ENCODE measurements at regions not wholly inside any gene's neighbourhood (a gene's known extent, or its start where the extent isn't known, plus 50 kb on each side); places are given as distances from the start of the nearest gene placed in this dataset.
"Not testable (repeated sequence)": the region's sequence is repeated elsewhere in the genome, so short reads cannot be mapped to it uniquely, and the experiment has no call there.

DNA sequence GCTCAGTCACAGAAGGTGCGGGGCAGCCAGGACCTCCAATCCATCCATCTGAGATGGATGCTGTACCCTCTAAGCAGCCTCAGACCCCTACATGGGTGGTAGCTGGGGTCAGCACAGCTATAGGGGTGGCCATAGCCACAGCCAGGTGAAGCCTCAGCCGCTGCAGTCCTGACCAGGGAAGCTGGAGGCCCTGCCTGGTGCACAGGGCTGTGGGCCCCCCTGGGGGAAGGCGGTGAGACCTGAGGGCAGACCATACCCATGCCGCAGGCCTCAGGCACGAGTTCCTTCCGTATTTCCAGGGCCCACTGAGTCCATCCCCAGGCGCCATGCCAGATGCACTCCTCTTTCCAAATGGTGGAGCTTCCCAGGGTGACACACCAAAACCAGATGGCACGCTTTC is 96.6 kb upstream of the KDM7A start:
- H3K4me3 ChIP-seq, result no peak overlapping the region
- H3K4me1 ChIP-seq (ENCODE audit: low read depth), result peaks cover 13% of the 10 kb centered on the region
- TF ChIP-seq, protein P1, sequence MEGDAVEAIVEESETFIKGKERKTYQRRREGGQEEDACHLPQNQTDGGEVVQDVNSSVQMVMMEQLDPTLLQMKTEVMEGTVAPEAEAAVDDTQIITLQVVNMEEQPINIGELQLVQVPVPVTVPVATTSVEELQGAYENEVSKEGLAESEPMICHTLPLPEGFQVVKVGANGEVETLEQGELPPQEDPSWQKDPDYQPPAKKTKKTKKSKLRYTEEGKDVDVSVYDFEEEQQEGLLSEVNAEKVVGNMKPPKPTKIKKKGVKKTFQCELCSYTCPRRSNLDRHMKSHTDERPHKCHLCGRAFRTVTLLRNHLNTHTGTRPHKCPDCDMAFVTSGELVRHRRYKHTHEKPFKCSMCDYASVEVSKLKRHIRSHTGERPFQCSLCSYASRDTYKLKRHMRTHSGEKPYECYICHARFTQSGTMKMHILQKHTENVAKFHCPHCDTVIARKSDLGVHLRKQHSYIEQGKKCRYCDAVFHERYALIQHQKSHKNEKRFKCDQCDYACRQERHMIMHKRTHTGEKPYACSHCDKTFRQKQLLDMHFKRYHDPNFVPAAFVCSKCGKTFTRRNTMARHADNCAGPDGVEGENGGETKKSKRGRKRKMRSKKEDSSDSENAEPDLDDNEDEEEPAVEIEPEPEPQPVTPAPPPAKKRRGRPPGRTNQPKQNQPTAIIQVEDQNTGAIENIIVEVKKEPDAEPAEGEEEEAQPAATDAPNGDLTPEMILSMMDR (IDR thresholded peaks at IDR 0.05; ENCODE audit: low read depth, low read length), result no peak
- no peak overlapping the region for H3K27ac ChIP-seq
- no peaks in the 10 kb centered on the region for H3K9me3 ChIP-seq (ENCODE audit: low read depth)
- no peak for DNase-seq (ENCODE audit: low read depth in 1 of 2, low spot score in 1 of 2)
- no peaks in the 10 kb centered on the region for H3K27me3 ChIP-seq
- no peaks in the 10 kb centered on the region for H3K36me3 ChIP-seq

DNA sequence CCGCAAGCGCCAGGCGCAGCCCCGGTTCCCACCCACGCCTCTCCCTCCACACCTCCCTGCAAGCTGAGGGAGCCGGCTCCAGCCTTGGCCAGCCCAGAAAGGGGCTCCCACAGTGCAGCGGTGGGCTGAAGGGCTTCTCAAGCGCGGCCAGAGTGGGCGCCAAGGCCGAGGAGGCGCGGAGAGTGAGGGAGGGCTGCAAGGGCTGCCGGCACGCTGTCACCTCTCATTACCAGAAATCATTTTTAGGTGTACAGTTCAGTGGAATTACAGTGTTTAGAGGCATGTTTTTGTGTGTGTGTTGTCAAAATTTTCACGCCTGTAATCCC is 94.8 kb upstream of the KDM7A start:
- H3K4me1 ChIP-seq (ENCODE audit: low read depth), result peaks cover 13% of the 10 kb centered on the region
- not testable (repeated sequence) for DNase-seq (ENCODE audit: low read depth in 1 of 2, low spot score in 1 of 2); H3K4me3 ChIP-seq; H3K27me3 ChIP-seq; H3K27ac ChIP-seq; H3K9me3 ChIP-seq (ENCODE audit: low read depth); H3K36me3 ChIP-seq

DNA sequence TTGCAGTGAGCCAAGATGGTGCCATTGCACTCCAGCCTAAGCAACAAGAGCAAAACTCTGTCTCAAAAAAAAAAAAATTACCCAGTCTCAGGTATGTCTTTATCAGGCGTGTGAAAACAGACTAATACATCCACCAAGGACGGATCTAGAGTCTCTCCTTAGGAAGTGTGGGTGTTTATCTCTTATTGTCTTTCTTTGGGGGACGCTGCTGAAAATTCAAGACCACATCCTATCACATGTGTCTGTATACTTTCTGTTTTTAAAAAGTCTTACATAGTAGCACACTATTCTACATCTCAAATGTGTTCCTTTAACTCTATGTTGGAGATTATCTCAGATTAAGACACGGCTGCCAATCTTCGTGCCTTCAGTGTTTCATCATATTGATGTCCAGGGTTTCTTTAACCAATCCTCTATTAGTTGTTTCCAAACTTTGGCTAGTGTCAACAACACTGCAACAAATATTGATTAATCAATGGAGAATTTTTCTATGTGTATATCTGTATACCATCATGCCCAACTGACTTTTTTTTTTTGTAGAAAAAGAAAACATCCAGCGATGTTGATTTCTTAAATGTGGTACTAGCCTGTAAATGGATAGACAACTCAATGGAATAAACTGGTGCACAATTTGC is 92.3 kb upstream of the KDM7A start:
- Histone ChIP-seq H3K36me3 (no peaks in the 10 kb centered on the region), H3K27ac (no peak overlapping the region), H3K4me1 (ENCODE audit: low read depth) (no peaks in the 10 kb centered on the region), H3K4me3 (no peak overlapping the region), H3K9me3 (ENCODE audit: low read depth) (no peaks in the 10 kb centered on the region), H3K27me3 (no peaks in the 10 kb centered on the region)
- no peak for DNase-seq (ENCODE audit: low read depth in 1 of 2, low spot score in 1 of 2)
- TF ChIP-seq, protein P1 (IDR thresholded peaks at IDR 0.05; ENCODE audit: low read depth, low read length), result no peak

DNA sequence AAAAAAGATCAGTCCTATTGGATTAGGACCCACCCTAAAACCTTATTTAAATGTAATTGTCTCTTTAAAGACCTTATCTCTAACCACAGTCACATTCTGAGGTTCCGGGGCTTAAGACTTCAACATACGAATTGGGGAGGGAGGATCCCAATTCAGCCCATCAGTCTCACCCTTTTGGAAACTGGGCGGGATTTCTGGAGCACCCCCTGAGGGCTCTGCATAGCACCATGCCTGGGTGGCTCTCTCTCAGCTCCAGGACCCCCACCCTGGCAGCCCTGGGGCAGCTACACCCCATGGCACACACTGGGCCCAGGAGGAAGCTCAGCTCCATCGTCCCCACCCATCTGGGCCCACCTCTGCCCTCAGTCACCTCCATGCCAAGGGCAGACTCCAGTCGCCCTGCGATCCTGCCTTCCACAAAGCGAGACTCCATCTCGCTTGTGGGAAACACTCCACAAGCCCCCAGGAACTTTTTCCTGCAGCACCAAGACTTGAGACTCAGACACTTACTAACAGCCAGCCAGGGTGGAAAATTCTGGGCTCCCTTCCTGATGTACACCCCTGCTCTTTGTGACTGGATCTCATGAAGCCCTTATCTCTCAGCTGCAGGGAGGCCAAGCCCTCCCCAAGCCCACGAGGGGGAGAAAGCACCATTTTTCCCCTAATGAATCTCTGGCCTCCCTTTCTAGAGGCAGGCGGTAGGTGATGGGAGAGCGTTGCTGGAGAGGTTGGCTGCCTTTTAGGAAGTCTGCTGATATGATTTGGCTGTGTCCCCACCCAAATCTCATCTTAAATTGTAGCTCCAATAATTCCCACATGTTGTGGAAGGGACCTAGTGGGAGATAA is 90.8 kb upstream of the KDM7A start:
- Histone ChIP-seq H3K4me3 (no peak overlapping the region), H3K9me3 (ENCODE audit: low read depth) (no peaks in the 10 kb centered on the region), H3K36me3 (no peaks in the 10 kb centered on the region), H3K27me3 (no peaks in the 10 kb centered on the region), H3K27ac (no peak overlapping the region), H3K4me1 (ENCODE audit: low read depth) (no peaks in the 10 kb centered on the region)
- TF ChIP-seq, protein P1 (IDR thresholded peaks at IDR 0.05; ENCODE audit: low read depth, low read length), result no peak
- DNase-seq (ENCODE audit: low read depth in 1 of 2, low spot score in 1 of 2), result no peak

DNA sequence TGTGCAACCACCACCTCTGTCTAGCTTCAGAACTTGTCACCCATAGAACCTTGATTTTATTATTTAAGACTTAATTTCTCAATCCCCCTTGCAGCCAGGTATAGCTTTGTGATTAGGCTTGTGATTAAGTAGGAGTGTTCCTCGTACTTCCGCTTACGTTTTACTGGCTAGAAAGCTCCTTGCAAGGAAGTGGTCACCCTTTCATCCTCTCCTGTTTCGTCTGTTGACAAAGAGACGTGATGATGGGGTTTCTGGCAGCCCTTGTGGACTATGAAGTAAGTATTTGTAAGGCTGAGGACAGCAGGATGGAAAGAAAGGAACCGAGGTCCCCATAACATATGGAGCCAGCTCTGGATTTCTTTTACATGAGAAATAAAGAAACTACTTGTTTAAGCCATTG is 86.5 kb upstream of the KDM7A start:
- Histone ChIP-seq H3K36me3 (no peaks in the 10 kb centered on the region), H3K27ac (no peak overlapping the region), H3K4me3 (no peak overlapping the region), H3K4me1 (ENCODE audit: low read depth) (no peaks in the 10 kb centered on the region), H3K9me3 (ENCODE audit: low read depth) (no peaks in the 10 kb centered on the region), H3K27me3 (no peaks in the 10 kb centered on the region)
- DNase-seq (ENCODE audit: low read depth in 1 of 2, low spot score in 1 of 2), result no peak
- TF ChIP-seq, protein P1 (IDR thresholded peaks at IDR 0.05; ENCODE audit: low read depth, low read length), result no peak

DNA sequence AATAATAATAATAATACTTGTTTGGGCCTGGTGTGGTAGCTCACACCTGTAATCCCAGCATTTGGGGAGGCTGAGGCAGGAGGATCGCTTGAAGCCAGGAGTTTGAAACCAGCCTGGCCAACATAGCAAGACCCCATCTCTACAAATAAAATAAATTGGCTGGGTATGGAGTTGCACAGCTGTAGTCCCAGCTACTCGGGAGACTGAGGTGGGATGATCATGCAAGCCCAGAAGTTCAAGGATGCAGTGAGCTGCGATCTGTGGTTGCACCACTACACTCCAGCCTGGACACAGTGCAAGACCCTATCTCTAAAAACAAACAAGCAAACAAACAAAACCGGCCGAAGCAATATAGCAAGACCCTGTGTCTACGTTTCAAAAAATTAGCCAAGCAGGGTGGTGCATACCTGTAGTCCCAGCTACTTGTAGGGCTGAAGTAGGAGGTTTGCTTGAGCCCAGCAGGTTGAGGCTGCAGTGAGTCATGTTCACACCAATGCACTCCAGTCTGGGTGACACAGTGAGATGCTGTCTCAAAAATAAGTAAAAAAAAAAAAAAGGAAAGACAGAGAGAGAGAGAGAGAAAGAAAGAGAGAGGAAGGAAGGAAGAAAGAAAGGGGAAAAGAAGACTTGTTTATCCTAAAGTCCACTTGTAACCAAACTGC is 85.6 kb upstream of the KDM7A start:
- Histone ChIP-seq H3K36me3 (no peaks in the 10 kb centered on the region), H3K9me3 (ENCODE audit: low read depth) (no peaks in the 10 kb centered on the region), H3K27ac (no peak overlapping the region), H3K27me3 (no peaks in the 10 kb centered on the region), H3K4me3 (no peak overlapping the region), H3K4me1 (ENCODE audit: low read depth) (no peaks in the 10 kb centered on the region)
- TF ChIP-seq, protein P1 (IDR thresholded peaks at IDR 0.05; ENCODE audit: low read depth, low read length), result no peak
- DNase-seq (ENCODE audit: low read depth in 1 of 2, low spot score in 1 of 2), result no peak

All from cardiac muscle cell (in vitro differentiated cells and primary cell).